ENCODE measurements at regions not wholly inside any gene's neighbourhood (a gene's known extent, or its start where the extent isn't known, plus 50 kb on each side); places are given as distances from the start of the nearest gene placed in this dataset.

DNA sequence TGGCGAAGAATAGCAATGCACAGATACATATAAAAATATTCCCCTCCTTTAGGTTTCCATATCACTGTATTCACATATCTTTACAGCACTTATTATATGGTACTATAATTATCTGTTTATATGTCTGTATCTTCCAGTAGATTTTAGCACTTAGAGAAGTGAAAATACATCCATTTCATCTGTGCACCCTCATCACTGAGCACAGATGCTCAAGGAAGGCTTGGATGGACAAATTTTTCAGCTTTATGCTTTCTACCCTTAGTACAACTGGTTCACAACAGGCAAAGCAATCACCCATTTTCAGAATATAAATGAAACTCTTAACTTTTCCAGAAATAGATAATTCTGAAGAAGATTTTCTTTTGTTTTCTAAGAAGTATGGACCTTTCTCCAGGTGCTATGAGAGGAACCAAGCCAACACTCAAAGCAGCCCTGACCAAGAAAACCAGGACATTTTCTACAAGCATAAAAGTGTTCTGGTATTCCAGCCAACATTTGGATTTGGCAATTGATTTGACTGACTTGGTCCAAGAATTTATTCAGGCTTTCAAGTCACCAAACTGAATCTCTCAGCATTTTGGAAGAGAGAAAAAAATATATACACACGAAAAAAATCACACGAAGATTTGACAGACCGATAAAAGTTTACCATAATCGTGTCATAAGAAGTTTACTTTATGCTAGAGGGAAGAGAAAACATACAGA is 170.2 kb upstream of the CD180 start:
- TF ChIP-seq CTCF (IDR thresholded peaks at IDR 0.05) (no peak), EZH2 (IDR thresholded peaks at IDR 0.05) (no peak), EZH2phosphoT487 (IDR thresholded peaks at IDR 0.05) (no peak)

All from neural progenitor cell (in vitro differentiated cells).